ENCODE measurements at regions not wholly inside any gene's neighbourhood (a gene's known extent, or its start where the extent isn't known, plus 50 kb on each side); places are given as distances from the start of the nearest gene placed in this dataset.
"Not testable (repeated sequence)": the region's sequence is repeated elsewhere in the genome, so short reads cannot be mapped to it uniquely, and the experiment has no call there.

- no peak for DNase-seq (ENCODE audit: low spot score)
Observed at GRCh38 chr16:79407005-79407404, 193.5 kb downstream of the MAF start.

- no peak for DNase-seq (ENCODE audit: low spot score)
Observed at GRCh38 chr16:79404571-79404970, 196.0 kb downstream of the MAF start.

- DNase-seq (ENCODE audit: low spot score): no peak
Observed at GRCh38 chr16:79403534-79403933, 197.0 kb downstream of the MAF start.

- no peak for DNase-seq (ENCODE audit: low spot score)
Observed at GRCh38 chr16:79402920-79403319, 197.6 kb downstream of the MAF start.

GRCh38 chr16:79402356-79402755, 198.2 kb downstream of the MAF start:
- DNase-seq (ENCODE audit: low spot score): no peak

- DNase-seq (ENCODE audit: low spot score): no peak
Observed at GRCh38 chr16:79401782-79402181, 198.8 kb downstream of the MAF start.

- no peak for DNase-seq (ENCODE audit: low spot score)
Observed at GRCh38 chr16:79401157-79401556, 199.4 kb downstream of the MAF start.

GRCh38 chr16:79400462-79401149, 199.9 kb downstream of the MAF start:
- DNase-seq (ENCODE audit: low spot score): no peak

- DNase-seq (ENCODE audit: low spot score): no peak
Observed at GRCh38 chr16:79395591-79395990, 204.9 kb downstream of the MAF start.

- DNase-seq (ENCODE audit: low spot score): no peak
Observed at GRCh38 chr16:79394206-79394605, 206.3 kb downstream of the MAF start.

- DNase-seq (ENCODE audit: low spot score): no peak
Observed at GRCh38 chr16:79393564-79393963, 207.0 kb downstream of the MAF start.

- no peak for DNase-seq (ENCODE audit: low spot score)
Observed at GRCh38 chr16:79393127-79393526, 207.4 kb downstream of the MAF start.

GRCh38 chr16:79392081-79392480, 208.5 kb downstream of the MAF start:
- DNase-seq (ENCODE audit: low spot score): no peak

- DNase-seq (ENCODE audit: low spot score): no peak
Observed at GRCh38 chr16:79391395-79391794, 209.1 kb downstream of the MAF start.

- no peak for DNase-seq (ENCODE audit: low spot score)
Observed at GRCh38 chr16:79390481-79391051, 210.0 kb downstream of the MAF start.

GRCh38 chr16:79388396-79388795, 212.1 kb downstream of the MAF start:
- DNase-seq (ENCODE audit: low spot score): no peak

- DNase-seq (ENCODE audit: low spot score): no peak
Observed at GRCh38 chr16:79386299-79386698, 214.2 kb downstream of the MAF start.

- no peak for DNase-seq (ENCODE audit: low spot score)
Observed at GRCh38 chr16:79381603-79382042, 218.9 kb downstream of the MAF start.

GRCh38 chr16:79380995-79381602, 219.4 kb downstream of the MAF start:
- no peak for DNase-seq (ENCODE audit: low spot score)

- no peak for DNase-seq (ENCODE audit: low spot score)
Observed at GRCh38 chr16:79379095-79379494, 221.4 kb downstream of the MAF start.

GRCh38 chr16:79377082-79377481, 223.5 kb downstream of the MAF start:
- DNase-seq (ENCODE audit: low spot score): not testable (repeated sequence)

GRCh38 chr16:79375351-79375750, 225.2 kb downstream of the MAF start:
- DNase-seq (ENCODE audit: low spot score): no peak

- DNase-seq (ENCODE audit: low spot score): no peak
Observed at GRCh38 chr16:79372503-79373184, 227.9 kb downstream of the MAF start.
